NCI-H1048 (cell line): ENCODE measurements at regions not wholly inside any gene's neighbourhood (a gene's known extent, or its start where the extent isn't known, plus 50 kb on each side); places are given as distances from the start of the nearest gene placed in this dataset.

Experiments
- DNase-seq: peaks from one replicate; lab custom pipeline; 2025; lab: John Stamatoyannopoulos, UW

GRCh38 chr7:109939207-109939606, 1151.7 kb upstream of the LRRN3 start:
- DNase-seq = no peak

GRCh38 chr7:109945820-109946518, 1145.0 kb upstream of the LRRN3 start:
- DNase-seq = no peak

- DNase-seq = no peak
Measured at GRCh38 chr7:109950256-109950655, 1140.7 kb upstream of the LRRN3 start.

- DNase-seq = no peak
Measured at GRCh38 chr7:109950821-109951564, 1139.9 kb upstream of the LRRN3 start.

GRCh38 chr7:109951565-109951928, 1139.4 kb upstream of the LRRN3 start:
- DNase-seq = no peak

- no peak for DNase-seq
Measured at GRCh38 chr7:109955986-109956385, 1134.9 kb upstream of the LRRN3 start.

- no peak for DNase-seq
Measured at GRCh38 chr7:109956916-109957315, 1134.0 kb upstream of the LRRN3 start.

- no peak for DNase-seq
Measured at GRCh38 chr7:109963741-109964140, 1127.2 kb upstream of the LRRN3 start.

- DNase-seq = no peak
Measured at GRCh38 chr7:109964780-109965179, 1126.1 kb upstream of the LRRN3 start.

- no peak for DNase-seq
Measured at GRCh38 chr7:109967406-109967805, 1123.5 kb upstream of the LRRN3 start.

- no peak for DNase-seq
Measured at GRCh38 chr7:109983618-109984017, 1107.3 kb upstream of the LRRN3 start.

- DNase-seq = no peak
Measured at GRCh38 chr7:109984729-109985128, 1106.2 kb upstream of the LRRN3 start.

- no peak for DNase-seq
Measured at GRCh38 chr7:109986701-109987100, 1104.2 kb upstream of the LRRN3 start.

GRCh38 chr7:109996411-109996810, 1094.5 kb upstream of the LRRN3 start:
- DNase-seq = no peak

GRCh38 chr7:109996927-109997326, 1094.0 kb upstream of the LRRN3 start:
- no peak for DNase-seq

GRCh38 chr7:109997837-109998236, 1093.1 kb upstream of the LRRN3 start:
- DNase-seq = no peak

- DNase-seq = no peak
Measured at GRCh38 chr7:110001254-110001938, 1089.5 kb upstream of the LRRN3 start.

GRCh38 chr7:110003827-110004226, 1087.1 kb upstream of the LRRN3 start:
- DNase-seq = no peak

GRCh38 chr7:110007320-110008063, 1083.4 kb upstream of the LRRN3 start:
- no peak for DNase-seq

GRCh38 chr7:110010359-110010758, 1080.6 kb upstream of the LRRN3 start:
- no peak for DNase-seq

GRCh38 chr7:110017405-110017804, 1073.5 kb upstream of the LRRN3 start:
- DNase-seq = no peak

- DNase-seq = no peak
Measured at GRCh38 chr7:110027385-110027784, 1063.5 kb upstream of the LRRN3 start.
